ENCODE measurements at regions not wholly inside any gene's neighbourhood (a gene's known extent, or its start where the extent isn't known, plus 50 kb on each side); places are given as distances from the start of the nearest gene placed in this dataset.
"Not testable (repeated sequence)": the region's sequence is repeated elsewhere in the genome, so short reads cannot be mapped to it uniquely, and the experiment has no call there.

DNA sequence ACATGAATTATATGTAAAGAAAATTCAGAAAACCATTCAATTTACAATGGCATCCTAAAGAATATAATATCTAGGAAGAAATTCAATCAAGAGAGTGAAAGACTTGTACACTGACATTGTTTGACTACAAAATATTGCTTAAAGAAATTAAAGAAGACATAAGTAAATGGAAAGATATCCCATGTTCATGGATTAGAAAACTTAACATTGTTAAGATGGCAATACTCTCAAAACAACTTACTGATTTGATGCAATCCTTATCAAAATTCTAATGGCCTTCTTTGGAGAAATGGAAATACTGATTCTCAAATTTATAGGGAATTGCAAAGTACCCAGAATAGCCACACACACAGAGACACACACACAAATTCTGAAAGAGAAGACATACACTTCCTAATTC is 298.3 kb upstream of the EXOC2 start:
- Histone ChIP-seq H2AFZ (ENCODE audit: low read depth, low read length) (no peak overlapping the region), H3K4me2 (ENCODE audit: low read length) (no peak overlapping the region), H3K9ac (ENCODE audit: low read length) (no peak overlapping the region), H3K27ac (ENCODE audit: low read length) (no peak overlapping the region), H3K9me3 (ENCODE audit: insufficient read depth, low read length) (no peaks in the 10 kb centered on the region), H4K20me1 (ENCODE audit: insufficient read depth, low read length) (no peaks in the 10 kb centered on the region), H3K4me1 (ENCODE audit: low read length) (no peaks in the 10 kb centered on the region), H3K4me3 (ENCODE audit: low read length) (no peak overlapping the region), H3K27me3 (ENCODE audit: low read depth, low read length) (peaks cover 9% of the 10 kb centered on the region; the same call in 1 of the 2 replicates), H3K79me2 (ENCODE audit: low read length) (no peaks in the 10 kb centered on the region), H3K36me3 (replicated peaks; ENCODE audit: low read depth, low read length) (no peaks in the 10 kb centered on the region)
- TF ChIP-seq, protein P1, sequence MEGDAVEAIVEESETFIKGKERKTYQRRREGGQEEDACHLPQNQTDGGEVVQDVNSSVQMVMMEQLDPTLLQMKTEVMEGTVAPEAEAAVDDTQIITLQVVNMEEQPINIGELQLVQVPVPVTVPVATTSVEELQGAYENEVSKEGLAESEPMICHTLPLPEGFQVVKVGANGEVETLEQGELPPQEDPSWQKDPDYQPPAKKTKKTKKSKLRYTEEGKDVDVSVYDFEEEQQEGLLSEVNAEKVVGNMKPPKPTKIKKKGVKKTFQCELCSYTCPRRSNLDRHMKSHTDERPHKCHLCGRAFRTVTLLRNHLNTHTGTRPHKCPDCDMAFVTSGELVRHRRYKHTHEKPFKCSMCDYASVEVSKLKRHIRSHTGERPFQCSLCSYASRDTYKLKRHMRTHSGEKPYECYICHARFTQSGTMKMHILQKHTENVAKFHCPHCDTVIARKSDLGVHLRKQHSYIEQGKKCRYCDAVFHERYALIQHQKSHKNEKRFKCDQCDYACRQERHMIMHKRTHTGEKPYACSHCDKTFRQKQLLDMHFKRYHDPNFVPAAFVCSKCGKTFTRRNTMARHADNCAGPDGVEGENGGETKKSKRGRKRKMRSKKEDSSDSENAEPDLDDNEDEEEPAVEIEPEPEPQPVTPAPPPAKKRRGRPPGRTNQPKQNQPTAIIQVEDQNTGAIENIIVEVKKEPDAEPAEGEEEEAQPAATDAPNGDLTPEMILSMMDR (IDR thresholded peaks at IDR 0.05; ENCODE audit: low read depth, low read length), result no peak
- no peak for TF ChIP-seq EZH2phosphoT487 (IDR thresholded peaks at IDR 0.05; ENCODE audit: low read depth)

GRCh38 chr6:984031-984430 is 291.1 kb upstream of the EXOC2 start:
- Histone ChIP-seq H3K9ac (ENCODE audit: low read length) (no peak overlapping the region), H3K27me3 (ENCODE audit: low read depth, low read length) (no peaks in the 10 kb centered on the region), H3K4me1 (ENCODE audit: low read length) (no peaks in the 10 kb centered on the region), H3K79me2 (ENCODE audit: low read length) (no peaks in the 10 kb centered on the region), H3K27ac (ENCODE audit: low read length) (no peak overlapping the region), H2AFZ (ENCODE audit: low read depth, low read length) (no peak overlapping the region), H3K9me3 (ENCODE audit: insufficient read depth, low read length) (no peaks in the 10 kb centered on the region), H3K36me3 (replicated peaks; ENCODE audit: low read depth, low read length) (no peaks in the 10 kb centered on the region), H4K20me1 (ENCODE audit: insufficient read depth, low read length) (no peaks in the 10 kb centered on the region), H3K4me3 (ENCODE audit: low read length) (no peak overlapping the region), H3K4me2 (ENCODE audit: low read length) (no peak overlapping the region)
- TF ChIP-seq EZH2phosphoT487 (IDR thresholded peaks at IDR 0.05; ENCODE audit: low read depth), result no peak
- TF ChIP-seq, protein P1 (IDR thresholded peaks at IDR 0.05; ENCODE audit: low read depth, low read length), result no peak

DNA sequence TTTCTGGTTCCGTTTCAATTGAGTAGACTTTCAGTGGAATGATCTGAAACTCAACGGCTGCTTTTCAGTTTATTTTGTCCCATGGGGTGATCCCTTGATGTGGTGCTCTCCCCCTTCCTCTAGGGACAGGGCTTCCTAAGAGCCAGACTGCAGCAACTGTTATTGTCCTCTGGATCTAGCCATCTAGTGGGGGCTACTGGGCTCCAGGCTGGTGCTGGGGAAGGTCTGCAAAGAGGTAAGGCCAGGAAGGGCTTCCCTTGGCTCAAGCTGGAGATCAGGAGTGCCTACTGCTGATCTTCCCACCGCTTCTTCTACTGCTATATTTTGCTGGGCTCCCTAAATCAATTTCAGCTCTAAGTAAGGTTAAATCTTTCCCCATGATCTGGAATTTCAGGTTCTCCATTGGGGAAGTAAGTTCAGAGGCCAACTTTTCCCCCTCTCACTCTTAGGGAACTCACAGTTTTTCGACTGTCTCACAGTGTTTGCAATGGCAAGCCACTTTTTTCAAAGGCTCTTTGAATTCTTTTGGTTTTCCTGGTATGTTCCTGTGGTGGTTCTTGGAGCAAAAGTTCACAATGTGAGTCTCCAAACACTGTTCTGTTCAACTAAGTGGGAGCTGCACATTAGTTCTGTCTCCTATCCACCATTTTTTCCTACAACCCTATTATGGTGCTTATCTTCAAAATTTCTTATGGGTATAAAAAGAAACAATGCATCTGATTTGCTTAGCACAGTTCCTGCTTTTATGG is 286.2 kb upstream of the EXOC2 start:
- H3K27me3 ChIP-seq (ENCODE audit: low read depth, low read length), result no peaks in the 10 kb centered on the region
- no peaks in the 10 kb centered on the region for H3K9me3 ChIP-seq (ENCODE audit: insufficient read depth, low read length)
- H3K79me2 ChIP-seq (ENCODE audit: low read length), result no peaks in the 10 kb centered on the region
- no peak overlapping the region for H3K9ac ChIP-seq (ENCODE audit: low read length)
- no peak overlapping the region for H3K4me2 ChIP-seq (ENCODE audit: low read length)
- H3K4me1 ChIP-seq (ENCODE audit: low read length), result no peaks in the 10 kb centered on the region
- no peaks in the 10 kb centered on the region for H3K36me3 ChIP-seq (replicated peaks; ENCODE audit: low read depth, low read length)
- H3K27ac ChIP-seq (ENCODE audit: low read length), result no peak overlapping the region
- no peak overlapping the region for H2AFZ ChIP-seq (ENCODE audit: low read depth, low read length)
- no peak overlapping the region for H3K4me3 ChIP-seq (ENCODE audit: low read length)
- TF ChIP-seq EZH2phosphoT487 (IDR thresholded peaks at IDR 0.05; ENCODE audit: low read depth), result no peak
- TF ChIP-seq, protein P1 (IDR thresholded peaks at IDR 0.05; ENCODE audit: low read depth, low read length), result no peak
- H4K20me1 ChIP-seq (ENCODE audit: insufficient read depth, low read length), result no peaks in the 10 kb centered on the region

- H3K36me3 ChIP-seq (replicated peaks; ENCODE audit: low read depth, low read length); H3K4me3 ChIP-seq (ENCODE audit: low read length); H2AFZ ChIP-seq (ENCODE audit: low read depth, low read length); H3K4me1 ChIP-seq (ENCODE audit: low read length); H3K27ac ChIP-seq (ENCODE audit: low read length); H3K79me2 ChIP-seq (ENCODE audit: low read length); H3K4me2 ChIP-seq (ENCODE audit: low read length); H3K9ac ChIP-seq (ENCODE audit: low read length); H4K20me1 ChIP-seq (ENCODE audit: insufficient read depth, low read length); H3K9me3 ChIP-seq (ENCODE audit: insufficient read depth, low read length); H3K27me3 ChIP-seq (ENCODE audit: low read depth, low read length): not testable (repeated sequence)
These were observed 284.3 kb upstream of the EXOC2 start for GRCh38 chr6:977226-977625.
